H1 (cell line): ENCODE measurements at regions not wholly inside any gene's neighbourhood (a gene's known extent, or its start where the extent isn't known, plus 50 kb on each side); places are given as distances from the start of the nearest gene placed in this dataset.

Experiments used
- ATF2 ChIP-seq: IDR thresholded peaks from 2 replicates; pipeline ENCODE4 v1.6.1; 2012; ENCODE audit warnings: low read length, inconsistent platforms
- CHD7 ChIP-seq: fragments of 300-600 bp; sonication (generic); IDR thresholded peaks from 2 replicates; pipeline ENCODE4 v1.7.1; 2012; ENCODE audit warnings: low read length, moderate library complexity, mild to moderate bottlenecking, inconsistent platforms; ENCODE audit not compliant: insufficient replicate concordance
- GTF2F1 ChIP-seq: IDR thresholded peaks from 2 replicates; pipeline ENCODE4 v1.6.1; 2012; ENCODE audit warnings: low read depth, low read length, improper control_type of control experiment, borderline replicate concordance
- HDAC6 ChIP-seq: IDR thresholded peaks from one replicate; pipeline ENCODE4 v1.7.1; 2012; ENCODE audit warnings: low read depth, mild to moderate bottlenecking, inconsistent platforms, low read length, moderate library complexity
- MAX ChIP-seq: IDR thresholded peaks from 2 replicates; pipeline ENCODE4 v1.6.1; 2012; ENCODE audit warnings: inconsistent platforms
- SAP30 ChIP-seq: fragments of 300-600 bp; sonication (generic); IDR thresholded peaks from 2 replicates; pipeline ENCODE4 v1.7.1; 2012; ENCODE audit warnings: low read length, moderate library complexity, mild to moderate bottlenecking, inconsistent platforms; ENCODE audit not compliant: insufficient read depth, insufficient replicate concordance

- TF ChIP-seq CHD7, result no peak
- no peak for TF ChIP-seq SAP30
- TF ChIP-seq ATF2, result no peak
- no peak for TF ChIP-seq MAX
- TF ChIP-seq HDAC6, result no peak
- no peak for TF ChIP-seq GTF2F1
- TF ChIP-seq, all 59 proteins: peak for 0
Measured at GRCh38 chr6:11830520-11830919, 51.9 kb upstream of the ADTRP start (continued).
